Fibroblast of mammary gland (primary cell): ENCODE measurements at regions not wholly inside any gene's neighbourhood (a gene's known extent, or its start where the extent isn't known, plus 50 kb on each side); places are given as distances from the start of the nearest gene placed in this dataset.
A peak's percentile ranks its signal among the peaks of the same experiment; 100 is the strongest.
"Not testable (repeated sequence)": the region's sequence is repeated elsewhere in the genome, so short reads cannot be mapped to it uniquely, and the experiment has no call there.

Experiments used
- DNase-seq: peaks from one replicate; pipeline ENCODE4 v3.0.0-alpha.2; 2010; ENCODE audit warnings: low read depth
- H3K4me3 ChIP-seq: 2 replicates; pipeline ENCODE4 v1.5.1; 2011; ENCODE audit warnings: low read depth, mild to moderate bottlenecking, low read length, moderate library complexity; ENCODE audit not compliant: control insufficient read depth
- TF ChIP-seq, protein P1 (sequence below): conservative IDR thresholded peaks from 2 replicates; pipeline ENCODE4 v1.5.1; 2011; ENCODE audit warnings: low read depth, low read length, inconsistent platforms; ENCODE audit not compliant: control insufficient read depth, insufficient read depth

- TF ChIP-seq, protein P1, sequence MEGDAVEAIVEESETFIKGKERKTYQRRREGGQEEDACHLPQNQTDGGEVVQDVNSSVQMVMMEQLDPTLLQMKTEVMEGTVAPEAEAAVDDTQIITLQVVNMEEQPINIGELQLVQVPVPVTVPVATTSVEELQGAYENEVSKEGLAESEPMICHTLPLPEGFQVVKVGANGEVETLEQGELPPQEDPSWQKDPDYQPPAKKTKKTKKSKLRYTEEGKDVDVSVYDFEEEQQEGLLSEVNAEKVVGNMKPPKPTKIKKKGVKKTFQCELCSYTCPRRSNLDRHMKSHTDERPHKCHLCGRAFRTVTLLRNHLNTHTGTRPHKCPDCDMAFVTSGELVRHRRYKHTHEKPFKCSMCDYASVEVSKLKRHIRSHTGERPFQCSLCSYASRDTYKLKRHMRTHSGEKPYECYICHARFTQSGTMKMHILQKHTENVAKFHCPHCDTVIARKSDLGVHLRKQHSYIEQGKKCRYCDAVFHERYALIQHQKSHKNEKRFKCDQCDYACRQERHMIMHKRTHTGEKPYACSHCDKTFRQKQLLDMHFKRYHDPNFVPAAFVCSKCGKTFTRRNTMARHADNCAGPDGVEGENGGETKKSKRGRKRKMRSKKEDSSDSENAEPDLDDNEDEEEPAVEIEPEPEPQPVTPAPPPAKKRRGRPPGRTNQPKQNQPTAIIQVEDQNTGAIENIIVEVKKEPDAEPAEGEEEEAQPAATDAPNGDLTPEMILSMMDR = no peak
- peak; percentile 35 for DNase-seq
- no peak overlapping the region for H3K4me3 ChIP-seq
Measured at GRCh38 chr6:50899306-50899870, 80.7 kb downstream of the TFAP2B start.

DNA sequence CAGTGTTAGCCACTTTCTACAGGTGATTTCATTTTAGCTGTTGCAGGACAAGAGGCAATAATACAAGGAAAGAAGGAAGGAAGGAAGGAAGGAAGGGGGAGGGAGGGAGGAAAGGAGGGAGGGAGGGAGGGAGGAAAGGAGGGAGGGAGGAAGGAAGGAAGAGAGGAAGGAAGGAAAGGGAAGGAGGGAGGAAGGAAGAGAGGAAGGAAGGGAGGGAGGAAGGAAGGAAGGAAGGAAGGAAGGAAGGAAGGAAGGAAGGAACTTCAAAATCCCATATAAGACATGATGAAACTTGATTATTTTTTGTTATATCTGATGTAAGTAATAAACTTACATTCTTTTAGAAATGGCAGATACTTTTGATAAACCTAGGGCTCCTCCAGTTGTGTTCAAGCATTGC is 83.6 kb downstream of the TFAP2B start:
- TF ChIP-seq, protein P1 = no peak
- H3K4me3 ChIP-seq = no peak overlapping the region
- no peak for DNase-seq

GRCh38 chr6:50905297-50905696 is 86.6 kb downstream of the TFAP2B start:
- H3K4me3 ChIP-seq = no peak overlapping the region
- TF ChIP-seq, protein P1 = no peak
- no peak for DNase-seq

DNA sequence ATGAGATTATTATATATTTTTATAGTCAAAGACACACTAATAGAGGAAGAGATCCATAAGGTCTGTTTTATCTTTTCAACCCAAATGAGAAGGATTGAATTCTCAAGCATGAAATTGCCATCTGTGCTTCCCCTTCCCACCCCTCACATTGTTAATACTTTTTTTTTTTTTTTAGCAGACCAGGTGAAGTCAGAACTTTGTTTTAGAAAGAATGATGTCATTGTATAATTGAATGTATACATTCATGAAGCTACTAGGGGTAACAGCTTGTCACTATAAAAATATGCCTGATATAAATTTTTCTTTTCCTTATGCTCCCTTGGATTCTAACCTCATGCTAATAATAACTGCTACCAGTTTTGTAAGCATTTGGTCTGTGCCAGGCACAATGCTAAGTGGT is 88.9 kb downstream of the TFAP2B start:
- TF ChIP-seq, protein P1 = no peak
- H3K4me3 ChIP-seq = no peak overlapping the region
- no peak for DNase-seq

DNA sequence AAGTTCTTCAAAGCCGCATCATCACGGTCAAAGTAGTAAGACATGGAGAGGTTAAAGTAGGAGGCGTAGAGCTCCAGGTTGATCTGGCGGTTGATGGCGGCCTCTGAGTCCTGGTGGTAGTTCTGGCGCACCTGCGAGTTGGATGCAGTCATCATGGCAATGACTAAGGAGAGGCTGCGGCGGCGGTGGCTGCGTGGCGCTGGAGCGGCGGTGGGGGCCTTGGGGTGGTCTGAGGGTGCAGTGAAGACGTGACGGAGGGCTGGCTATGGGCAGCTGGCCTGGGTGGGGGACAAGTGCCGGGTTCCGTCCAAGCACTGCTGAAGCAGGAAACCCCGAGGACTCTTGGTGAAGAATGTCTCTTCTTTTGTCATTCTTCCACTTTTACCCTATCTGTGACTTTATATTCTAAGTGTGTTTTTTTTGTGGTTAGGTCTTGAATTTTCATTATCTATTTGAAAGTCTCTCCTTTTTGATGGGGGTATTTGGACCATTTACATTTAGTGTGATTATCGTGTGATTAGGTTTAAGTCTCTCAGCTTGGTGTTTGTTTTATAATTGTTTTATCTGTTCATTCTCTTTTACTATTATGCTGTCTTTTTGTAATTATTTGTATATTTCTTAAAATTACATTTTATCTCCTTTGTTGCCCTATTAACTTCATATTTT is 94.6 kb downstream of the TFAP2B start:
- TF ChIP-seq, protein P1 = no peak
- DNase-seq = no peak
- H3K4me3 ChIP-seq = no peak overlapping the region

DNA sequence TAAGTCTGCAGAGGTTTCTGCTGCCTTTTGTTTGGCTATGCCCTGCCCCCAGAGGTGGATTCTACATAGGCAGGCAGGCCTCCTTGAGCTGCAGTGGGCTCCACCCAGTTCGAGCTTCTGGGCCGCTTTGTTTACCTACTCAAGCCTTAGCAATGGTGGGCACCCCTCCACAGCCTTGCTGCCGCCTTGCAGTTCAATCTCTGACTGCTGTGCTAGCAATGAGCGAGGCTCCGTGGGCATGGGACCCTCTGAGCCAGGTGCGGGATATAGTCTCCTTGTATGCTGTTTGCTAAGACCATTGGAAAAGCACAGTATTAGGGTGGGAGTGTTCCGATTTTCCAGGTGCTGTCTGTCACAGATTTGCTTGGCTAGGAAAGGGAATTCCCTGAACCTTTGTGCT is 102.7 kb downstream of the TFAP2B start:
- not testable (repeated sequence) for H3K4me3 ChIP-seq, DNase-seq

- no peak overlapping the region for H3K4me3 ChIP-seq
- TF ChIP-seq, protein P1 = no peak
- no peak for DNase-seq
Measured at GRCh38 chr6:50921968-50922367, 103.3 kb downstream of the TFAP2B start.
